ENCODE measurements at regions not wholly inside any gene's neighbourhood (a gene's known extent, or its start where the extent isn't known, plus 50 kb on each side); places are given as distances from the start of the nearest gene placed in this dataset.

GRCh38 chr7:109059089-109059488 lies 489.4 kb downstream of the DNAJB9 start:
- TF ChIP-seq, protein P1, sequence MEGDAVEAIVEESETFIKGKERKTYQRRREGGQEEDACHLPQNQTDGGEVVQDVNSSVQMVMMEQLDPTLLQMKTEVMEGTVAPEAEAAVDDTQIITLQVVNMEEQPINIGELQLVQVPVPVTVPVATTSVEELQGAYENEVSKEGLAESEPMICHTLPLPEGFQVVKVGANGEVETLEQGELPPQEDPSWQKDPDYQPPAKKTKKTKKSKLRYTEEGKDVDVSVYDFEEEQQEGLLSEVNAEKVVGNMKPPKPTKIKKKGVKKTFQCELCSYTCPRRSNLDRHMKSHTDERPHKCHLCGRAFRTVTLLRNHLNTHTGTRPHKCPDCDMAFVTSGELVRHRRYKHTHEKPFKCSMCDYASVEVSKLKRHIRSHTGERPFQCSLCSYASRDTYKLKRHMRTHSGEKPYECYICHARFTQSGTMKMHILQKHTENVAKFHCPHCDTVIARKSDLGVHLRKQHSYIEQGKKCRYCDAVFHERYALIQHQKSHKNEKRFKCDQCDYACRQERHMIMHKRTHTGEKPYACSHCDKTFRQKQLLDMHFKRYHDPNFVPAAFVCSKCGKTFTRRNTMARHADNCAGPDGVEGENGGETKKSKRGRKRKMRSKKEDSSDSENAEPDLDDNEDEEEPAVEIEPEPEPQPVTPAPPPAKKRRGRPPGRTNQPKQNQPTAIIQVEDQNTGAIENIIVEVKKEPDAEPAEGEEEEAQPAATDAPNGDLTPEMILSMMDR (IDR thresholded peaks at IDR 0.05), result no peak
- TF ChIP-seq EZH2 (IDR thresholded peaks at IDR 0.05) (no peak), EZH2phosphoT487 (IDR thresholded peaks at IDR 0.05) (no peak)

Measured in neural progenitor cell (in vitro differentiated cells).